NCI-H1092 (cell line): ENCODE measurements at regions not wholly inside any gene's neighbourhood (a gene's known extent, or its start where the extent isn't known, plus 50 kb on each side); places are given as distances from the start of the nearest gene placed in this dataset.
A peak's percentile ranks its signal among the peaks of the same experiment; 100 is the strongest.
"Not testable (repeated sequence)": the region's sequence is repeated elsewhere in the genome, so short reads cannot be mapped to it uniquely, and the experiment has no call there.

ENCODE experiments used
- DNase-seq: peaks from one replicate; lab custom pipeline; 2025; lab: John Stamatoyannopoulos, UW

GRCh38 chr5:103744159-103744558 is 181.6 kb upstream of the NUDT12 start:
- DNase-seq: peak; percentile 16

- DNase-seq: no peak
These were observed 180.8 kb upstream of the NUDT12 start for GRCh38 chr5:103743421-103743820.

DNA sequence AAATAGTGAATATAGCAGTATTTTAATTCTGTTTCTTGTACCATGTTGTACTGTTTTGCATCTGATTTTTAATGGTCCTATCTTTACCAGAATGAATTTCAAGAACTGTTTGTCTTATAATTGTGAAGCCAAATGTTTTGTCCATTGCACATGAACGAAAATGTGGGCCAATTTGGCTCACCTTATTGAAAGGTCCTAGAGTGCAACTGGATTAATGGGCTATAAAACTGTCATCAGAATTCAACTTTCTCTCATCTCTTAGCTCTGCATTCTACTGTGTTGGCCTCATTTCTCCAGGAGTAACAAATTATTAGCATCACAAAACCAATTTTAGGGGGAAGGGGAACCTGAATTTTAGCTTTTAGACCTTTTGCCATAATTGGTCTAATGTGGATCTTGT is 179.4 kb upstream of the NUDT12 start:
- DNase-seq: no peak

DNA sequence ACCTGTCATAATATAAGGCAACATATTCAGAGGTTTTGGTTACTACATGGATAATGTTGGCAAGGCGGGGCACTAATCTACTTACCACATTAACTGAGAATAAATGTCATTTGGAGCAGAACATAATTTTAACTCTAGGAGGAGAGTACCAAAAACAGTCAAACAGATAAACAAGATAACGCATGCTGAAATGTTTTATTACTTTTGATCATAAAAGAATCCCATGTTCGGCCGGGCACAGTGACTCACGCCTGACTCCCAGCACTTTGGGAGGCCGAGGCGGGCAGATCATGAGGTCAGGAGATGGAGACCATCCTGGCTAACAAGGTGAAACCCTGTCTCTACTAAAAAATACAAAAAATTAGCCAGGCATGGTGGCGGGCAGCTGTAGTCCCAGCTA is 173.8 kb upstream of the NUDT12 start:
- DNase-seq: not testable (repeated sequence)

DNA sequence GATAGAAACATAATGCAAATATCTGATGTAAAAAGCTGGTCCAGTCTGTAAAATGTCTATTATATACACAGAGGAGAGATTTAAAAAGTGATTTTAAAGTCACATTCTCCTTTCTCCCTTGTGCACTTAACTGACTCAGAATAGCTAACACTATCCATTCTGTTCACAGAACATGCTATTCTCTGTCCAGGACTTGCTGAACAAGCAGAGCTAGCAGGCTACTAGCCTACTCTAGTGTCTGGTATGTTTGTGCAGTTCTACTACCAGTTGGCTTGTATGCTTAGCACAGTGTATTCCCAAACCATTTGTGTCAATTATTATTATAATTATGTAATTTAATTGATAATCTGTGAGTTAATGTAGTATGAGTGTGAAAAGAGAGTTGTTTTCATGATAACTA is 161.7 kb upstream of the NUDT12 start:
- DNase-seq: no peak

- no peak for DNase-seq
These were observed 158.6 kb upstream of the NUDT12 start for GRCh38 chr5:103721183-103721582.

DNA sequence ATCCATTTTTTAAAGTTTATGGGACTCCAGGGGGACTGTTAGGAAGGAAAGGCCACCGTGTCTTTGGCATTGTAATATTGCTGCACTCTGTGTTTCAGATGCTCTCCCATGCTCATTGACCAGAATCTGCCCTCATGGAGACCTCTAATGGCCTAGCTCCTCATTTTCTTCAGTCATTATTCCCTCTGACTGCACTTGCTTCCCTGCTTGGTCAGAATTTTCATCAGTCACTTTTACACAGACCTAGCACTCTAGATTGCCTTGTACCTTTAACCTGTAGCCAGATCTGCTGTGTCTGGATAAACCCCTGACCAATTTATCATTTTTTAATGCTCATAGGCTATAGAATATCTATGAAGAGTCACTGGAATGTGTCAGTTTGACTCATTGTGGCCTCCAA is 155.5 kb upstream of the NUDT12 start:
- DNase-seq: no peak

- no peak for DNase-seq
These were observed 146.0 kb upstream of the NUDT12 start for GRCh38 chr5:103708601-103709000.

GRCh38 chr5:103706939-103707682 is 144.5 kb upstream of the NUDT12 start:
- DNase-seq: no peak

GRCh38 chr5:103703617-103704016 is 141.0 kb upstream of the NUDT12 start:
- DNase-seq: no peak

GRCh38 chr5:103693517-103693916 is 130.9 kb upstream of the NUDT12 start:
- DNase-seq: no peak

DNA sequence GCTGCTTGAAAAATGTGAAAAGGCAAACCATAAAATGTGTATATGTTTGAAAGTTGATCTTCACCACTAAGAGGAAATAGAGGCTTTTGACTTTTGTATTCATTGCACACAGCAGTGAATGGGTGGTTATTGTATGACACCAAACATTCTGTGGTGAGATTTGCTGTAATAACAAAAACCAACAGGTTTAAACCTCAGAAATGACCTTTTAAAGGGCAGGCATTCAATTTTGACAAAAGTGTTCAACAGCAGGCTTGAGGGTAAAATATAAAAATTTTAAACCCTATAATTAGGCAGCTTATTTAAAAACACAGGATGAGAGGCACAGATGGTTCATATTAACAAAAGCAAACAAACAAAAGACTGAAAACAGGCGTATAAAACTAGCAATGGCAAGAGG is 128.1 kb upstream of the NUDT12 start:
- DNase-seq: no peak

GRCh38 chr5:103679873-103680272 is 117.3 kb upstream of the NUDT12 start:
- no peak for DNase-seq

GRCh38 chr5:103676198-103676597 is 113.6 kb upstream of the NUDT12 start:
- not testable (repeated sequence) for DNase-seq

- no peak for DNase-seq
These were observed 112.2 kb upstream of the NUDT12 start for GRCh38 chr5:103674739-103675138.

- DNase-seq: peak; percentile 74
These were observed 111.7 kb upstream of the NUDT12 start for GRCh38 chr5:103674251-103674650.

GRCh38 chr5:103669615-103670014 is 107.0 kb upstream of the NUDT12 start:
- peak; percentile 61 for DNase-seq

- no peak for DNase-seq
These were observed 105.7 kb upstream of the NUDT12 start for GRCh38 chr5:103668281-103668680.

DNA sequence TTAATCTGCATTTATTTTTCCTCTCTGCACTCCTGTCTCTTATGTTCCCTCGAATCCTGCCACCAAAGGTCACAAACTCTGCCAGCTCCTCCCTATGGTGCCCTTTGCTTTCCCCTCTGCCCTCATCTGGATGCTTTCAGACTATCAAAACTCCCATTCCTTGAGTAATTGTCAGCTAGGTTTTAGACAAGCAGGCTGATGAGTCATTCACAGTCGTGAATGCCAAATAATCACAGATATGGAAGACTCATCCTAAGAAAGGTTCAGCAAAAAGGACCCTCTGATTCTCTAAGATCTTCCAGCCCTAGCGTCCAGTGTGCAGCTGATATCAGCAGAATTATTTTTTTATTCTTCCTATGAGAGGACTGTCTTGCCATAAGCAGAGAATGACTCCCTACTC is 104.5 kb upstream of the NUDT12 start:
- no peak for DNase-seq

- DNase-seq: no peak
These were observed 94.7 kb upstream of the NUDT12 start for GRCh38 chr5:103657301-103657700.

DNA sequence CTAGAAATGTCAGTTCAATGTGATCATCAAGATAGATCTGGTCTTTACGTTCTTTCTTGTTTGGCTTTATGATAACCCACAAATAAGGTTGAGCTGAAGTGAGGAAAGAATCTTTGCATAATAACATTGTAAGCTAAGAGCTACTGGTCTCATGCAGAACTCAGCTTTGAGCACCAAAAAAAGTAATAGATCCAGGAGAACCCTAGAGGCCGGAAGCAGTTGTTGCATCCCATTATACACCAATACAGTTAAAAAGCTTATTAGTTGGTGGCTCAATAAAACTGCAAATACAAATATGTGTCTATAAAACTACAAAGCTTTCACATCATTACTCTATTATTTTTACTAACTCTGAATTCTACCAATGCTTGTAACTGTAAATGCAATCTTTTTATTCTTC is 85.5 kb upstream of the NUDT12 start:
- DNase-seq: no peak

- DNase-seq: no peak
These were observed 84.4 kb upstream of the NUDT12 start for GRCh38 chr5:103646698-103647614.

DNA sequence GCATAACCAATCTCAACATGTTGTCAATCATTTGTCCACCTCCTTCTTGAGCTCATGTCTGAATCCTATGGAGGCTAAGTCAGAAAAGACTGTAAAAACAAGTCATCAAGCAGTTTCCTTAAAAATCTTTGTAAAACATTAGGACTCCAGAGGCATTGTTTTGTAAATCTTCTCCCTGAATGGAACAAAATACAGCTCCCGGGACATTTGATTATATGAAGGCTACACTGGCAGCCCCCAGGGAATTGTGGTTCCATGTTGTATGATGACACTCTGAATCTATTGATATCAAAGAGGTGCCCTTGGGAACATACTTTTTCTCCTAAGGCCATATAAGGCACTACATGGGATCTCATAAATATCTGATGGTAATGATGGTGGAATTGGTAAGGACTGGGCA is 83.2 kb upstream of the NUDT12 start:
- no peak for DNase-seq
